ENCODE measurements at regions not wholly inside any gene's neighbourhood (a gene's known extent, or its start where the extent isn't known, plus 50 kb on each side); places are given as distances from the start of the nearest gene placed in this dataset.

DNA sequence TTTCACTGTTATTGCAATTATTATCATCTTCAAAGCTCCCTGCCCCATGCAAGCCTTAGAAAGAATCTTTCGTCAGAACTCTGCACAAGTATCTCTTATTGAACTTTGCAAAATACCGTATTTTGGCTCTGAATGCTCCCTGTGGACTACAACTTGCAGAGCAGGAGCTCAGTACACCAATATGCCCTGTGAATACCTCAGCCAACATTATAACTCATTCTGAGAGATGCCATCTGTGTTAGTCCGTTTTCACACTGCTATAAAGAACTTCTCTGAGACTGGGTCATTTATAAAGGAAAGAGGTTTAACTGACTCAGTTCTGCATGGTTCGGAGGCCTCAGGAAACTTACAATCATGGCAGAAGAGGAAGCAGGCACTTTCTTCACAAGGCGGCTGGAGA is 87.2 kb upstream of the XYLT1 start:
- no peak for DNase-seq (ENCODE audit: low read depth, low spot score)

DNA sequence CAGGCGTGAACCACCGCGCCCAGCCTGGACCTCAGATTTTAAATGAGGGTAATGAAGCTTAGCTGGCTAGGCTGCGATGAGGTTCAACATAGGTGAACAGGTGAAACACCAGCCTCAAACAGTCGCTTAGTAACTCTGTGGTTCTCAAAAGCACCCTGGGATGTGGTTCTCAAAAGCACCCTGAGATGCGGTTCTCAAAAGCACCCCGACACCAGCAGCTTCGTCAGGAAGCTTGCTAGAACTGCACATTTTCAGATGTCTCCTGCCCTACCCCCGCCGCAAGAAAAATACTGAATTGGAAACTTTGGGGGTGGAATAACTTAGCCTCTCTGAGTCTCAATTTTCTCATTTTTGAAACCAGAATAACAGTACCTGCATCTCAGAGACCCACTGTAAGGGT is 86.7 kb upstream of the XYLT1 start:
- no peak for DNase-seq (ENCODE audit: low read depth, low spot score)

DNA sequence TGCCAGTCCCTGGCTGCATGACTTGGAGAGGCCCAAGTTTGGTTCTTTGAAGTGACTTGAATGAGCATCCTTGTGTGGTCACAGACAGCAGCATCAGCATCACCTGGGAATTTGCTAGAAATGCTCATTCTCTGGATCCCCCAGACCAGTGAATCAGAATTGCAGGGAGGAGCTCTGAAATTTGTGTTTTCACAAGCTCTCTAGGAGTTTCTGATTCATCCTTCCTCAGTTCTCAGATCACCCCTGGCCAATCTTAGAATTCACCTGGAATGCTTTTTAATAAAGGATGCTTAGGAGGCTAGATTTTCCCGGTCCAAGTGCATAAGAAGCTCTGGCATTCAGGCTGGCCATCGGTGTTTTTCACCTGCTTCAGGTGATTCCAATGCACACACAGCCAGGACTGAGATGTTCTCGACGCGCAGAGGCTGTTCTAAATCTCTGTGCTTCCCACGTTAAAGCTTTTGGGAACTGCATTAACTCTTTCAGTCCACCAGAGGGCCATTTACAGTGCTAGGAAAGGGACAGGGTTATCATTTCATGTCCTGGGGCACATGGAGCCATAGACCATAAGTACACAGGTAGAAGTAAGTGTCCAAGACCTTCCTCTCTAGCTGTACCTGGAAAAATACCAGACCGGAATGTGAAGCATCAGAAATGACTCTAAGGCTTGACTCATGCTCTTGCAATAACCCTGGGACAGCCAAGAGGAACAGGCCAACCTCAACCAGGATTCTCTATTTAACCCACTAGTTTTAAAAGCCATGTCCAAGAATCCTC is 85.7 kb upstream of the XYLT1 start:
- peak; percentile 33 for DNase-seq (ENCODE audit: low read depth, low spot score)

DNA sequence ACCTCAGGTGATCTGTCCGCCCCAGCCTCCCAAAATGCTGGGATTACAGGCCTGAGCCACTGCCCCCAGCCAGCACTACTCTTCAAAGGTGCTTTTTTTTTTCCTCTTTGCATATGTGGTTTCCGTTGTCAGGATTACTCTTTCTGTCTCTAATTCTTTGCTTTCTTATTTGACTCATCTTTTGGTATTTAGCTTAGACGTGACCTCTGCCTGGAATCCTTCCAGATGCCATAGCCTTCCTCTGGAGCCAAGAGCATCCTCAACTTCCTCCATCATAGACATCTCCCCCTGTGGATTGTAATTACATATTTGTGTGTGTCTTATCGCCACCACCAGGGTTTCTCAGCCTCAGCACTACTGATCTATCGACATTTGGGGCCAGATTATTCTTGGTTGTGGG is 84.4 kb upstream of the XYLT1 start:
- DNase-seq (ENCODE audit: low read depth, low spot score) = peak; percentile 41

DNA sequence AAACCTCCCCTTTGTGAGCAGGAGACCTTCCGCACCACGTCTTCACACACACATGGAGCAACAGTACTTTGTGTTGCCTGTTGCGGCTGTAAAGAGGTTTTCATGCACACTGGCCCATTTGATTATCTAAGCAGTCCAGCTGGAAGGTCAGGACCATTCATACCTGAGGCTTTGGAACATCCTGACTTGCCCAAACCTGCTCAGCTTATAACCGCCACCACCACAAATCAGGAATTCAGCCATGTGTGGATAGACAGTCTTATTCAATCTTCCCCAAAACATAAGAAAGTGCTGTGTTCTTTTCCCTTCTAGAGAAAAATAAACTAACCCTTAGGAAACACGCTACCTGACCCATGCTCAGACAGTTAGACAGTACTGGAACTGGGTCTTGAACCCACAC is 81.6 kb upstream of the XYLT1 start:
- DNase-seq (ENCODE audit: low read depth, low spot score) = peak; percentile 4

DNA sequence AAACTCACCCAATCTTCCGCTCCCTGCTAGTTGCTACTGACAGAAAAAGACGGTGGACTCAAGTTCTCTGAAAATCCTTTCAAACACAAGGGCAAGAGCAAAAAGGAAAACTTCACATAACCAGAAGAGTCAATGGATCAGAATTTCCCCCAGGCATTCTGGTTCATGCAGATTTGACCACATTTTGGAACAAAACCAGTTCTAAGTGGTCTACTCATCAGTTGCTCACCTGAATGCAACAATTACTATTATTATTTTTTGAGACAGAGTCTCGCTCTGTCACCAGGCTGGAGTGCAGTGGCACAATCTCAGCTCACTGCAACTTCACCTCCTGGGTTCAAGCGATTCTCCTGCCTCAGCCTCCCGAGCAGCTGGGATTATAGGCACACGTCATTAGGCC is 80.9 kb upstream of the XYLT1 start:
- peak; percentile 23 for DNase-seq (ENCODE audit: low read depth, low spot score)

DNA sequence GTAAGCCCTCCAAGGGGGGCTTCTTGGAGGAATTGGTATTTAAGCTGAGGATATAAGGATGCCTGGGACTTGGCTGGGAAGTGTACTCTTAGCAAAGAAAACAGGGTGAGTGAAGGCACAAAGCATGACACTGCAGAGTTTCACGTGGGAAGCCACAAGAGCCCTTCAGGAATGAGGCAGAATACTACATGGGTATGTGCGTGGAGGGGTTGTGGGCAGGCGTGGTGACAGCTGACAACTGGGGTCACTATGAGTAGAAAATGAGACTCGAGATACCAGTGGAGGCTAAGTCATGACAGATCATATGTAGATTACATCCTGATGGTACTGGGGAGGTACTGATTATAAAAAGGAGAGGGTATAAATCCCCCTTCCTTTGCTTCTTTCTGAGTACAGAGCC is 78.1 kb upstream of the XYLT1 start:
- DNase-seq (ENCODE audit: low read depth, low spot score) = no peak

DNA sequence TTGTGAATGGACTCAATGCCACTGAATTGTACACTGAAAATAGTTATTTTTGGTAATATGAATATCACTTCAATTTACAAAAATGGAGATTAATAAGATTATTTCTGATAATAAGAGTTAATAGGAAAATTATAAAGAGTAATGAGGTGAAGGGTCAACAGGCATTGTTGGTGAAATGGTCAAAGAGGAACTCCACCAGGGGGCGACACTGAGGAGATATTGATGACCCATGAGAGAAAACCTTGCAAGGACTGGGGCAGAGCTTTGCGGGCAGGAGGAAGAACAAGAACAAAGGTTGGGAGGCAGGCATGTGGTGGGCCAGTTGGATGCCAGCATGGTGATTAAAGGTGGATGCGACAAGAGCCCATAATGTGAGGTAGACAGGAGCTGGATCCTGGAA is 74.0 kb upstream of the XYLT1 start:
- DNase-seq (ENCODE audit: low read depth, low spot score) = no peak

DNA sequence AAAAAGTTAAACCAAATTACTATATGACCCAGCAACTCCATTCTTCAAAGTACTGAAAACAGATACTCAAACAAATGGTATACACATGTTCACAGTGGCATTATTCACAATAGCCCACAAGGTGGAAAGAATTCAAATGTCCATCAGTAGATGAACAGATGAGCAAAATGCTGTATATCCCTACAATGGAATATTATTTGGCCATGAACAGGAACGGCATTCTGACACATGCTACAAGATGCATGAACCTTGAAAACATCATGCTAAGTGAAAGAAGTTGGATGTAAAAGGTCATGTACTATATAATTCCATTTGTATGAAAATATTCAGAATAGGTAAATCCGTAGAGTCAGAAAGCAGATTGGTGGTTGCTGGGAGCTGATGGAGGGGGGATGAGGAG is 73.5 kb upstream of the XYLT1 start:
- no peak for DNase-seq (ENCODE audit: low read depth, low spot score)

DNA sequence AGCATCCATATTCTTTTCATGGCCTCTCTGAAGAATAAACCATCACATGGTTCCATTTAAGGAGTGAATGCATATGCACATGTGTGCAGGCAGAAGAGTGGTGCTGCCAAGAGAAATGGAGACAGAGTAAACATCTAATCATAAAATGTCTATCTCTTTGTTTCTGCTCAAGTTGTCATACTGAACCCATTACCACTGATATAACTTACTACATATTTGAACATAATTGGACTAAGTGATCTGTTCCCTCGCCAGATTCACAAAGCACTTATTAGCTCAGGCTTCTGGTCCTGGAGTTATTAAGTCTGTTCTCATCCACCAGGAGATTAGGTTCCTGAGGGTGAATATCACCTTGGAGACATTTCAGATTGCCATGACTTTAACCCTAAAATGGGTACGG is 72.3 kb upstream of the XYLT1 start:
- no peak for DNase-seq (ENCODE audit: low read depth, low spot score)

DNA sequence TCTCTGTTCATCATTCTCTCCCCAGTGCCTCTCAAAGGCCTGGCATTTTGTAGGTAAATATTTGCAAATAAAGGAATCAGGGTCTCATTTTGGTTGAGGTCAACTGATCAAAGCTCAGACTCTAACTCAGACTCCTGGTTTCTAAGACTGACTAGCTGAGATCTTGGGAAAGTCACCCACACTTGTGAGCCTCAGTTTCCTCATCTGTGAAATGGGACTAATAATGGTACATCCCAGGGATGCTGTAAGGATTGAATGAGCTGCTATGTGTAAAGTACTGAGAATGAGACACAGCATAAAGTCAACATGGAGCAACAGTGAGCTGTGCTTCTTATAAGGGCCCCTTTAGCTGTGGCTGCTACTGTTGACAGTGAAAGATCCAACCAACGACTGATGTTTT is 70.6 kb upstream of the XYLT1 start:
- no peak for DNase-seq (ENCODE audit: low read depth, low spot score)

DNA sequence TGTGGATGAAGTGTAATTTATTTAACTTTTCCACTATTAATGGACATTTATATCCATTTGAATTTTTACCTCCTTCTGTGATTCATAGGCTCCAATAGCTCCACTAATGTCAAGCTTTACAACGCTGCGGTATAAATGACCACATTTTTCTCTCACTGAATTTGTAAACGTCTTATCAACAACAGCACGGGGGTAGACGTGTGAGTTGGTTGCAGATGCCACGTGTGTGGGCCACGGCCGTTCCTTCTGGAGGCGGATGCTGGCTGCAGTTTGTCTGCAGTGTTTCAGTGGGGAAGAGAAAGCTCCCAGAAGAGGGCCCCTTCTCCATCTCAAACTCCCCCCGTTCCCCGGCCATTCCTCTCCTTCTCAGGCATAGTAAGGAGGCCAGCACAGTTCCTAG is 68.2 kb upstream of the XYLT1 start:
- no peak for DNase-seq (ENCODE audit: low read depth, low spot score)

DNA sequence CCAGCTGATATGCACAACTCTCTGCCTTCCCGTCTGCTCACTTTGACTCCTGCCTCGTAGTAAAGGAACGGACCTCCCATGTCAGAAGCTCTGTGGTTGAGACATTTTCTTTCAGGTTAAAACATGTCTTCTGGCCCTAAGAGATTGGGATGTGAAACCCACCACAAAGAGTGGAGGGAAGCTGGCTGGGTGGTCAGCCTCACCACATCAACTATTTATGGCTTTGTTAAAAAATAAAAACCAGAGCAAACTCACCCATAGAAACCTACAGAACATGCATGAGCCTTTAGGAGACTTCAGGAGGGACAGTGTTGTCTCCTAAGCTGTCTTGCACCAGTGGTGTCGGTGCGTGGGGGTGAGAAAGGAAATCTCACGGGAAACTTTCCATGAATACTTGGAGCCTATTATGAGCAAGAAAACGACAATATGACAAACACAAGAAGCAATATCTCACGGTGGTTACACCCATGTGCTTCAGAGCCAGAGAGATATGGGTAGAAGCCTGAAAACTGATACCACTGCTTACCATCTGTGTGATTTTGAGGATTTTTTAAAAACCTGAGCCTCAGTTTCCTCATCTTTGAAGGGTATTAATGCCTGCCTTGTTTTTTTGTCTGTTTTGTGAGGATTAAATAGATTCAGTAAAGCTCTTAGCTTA is 61.7 kb upstream of the XYLT1 start:
- no peak for DNase-seq (ENCODE audit: low read depth, low spot score)

DNA sequence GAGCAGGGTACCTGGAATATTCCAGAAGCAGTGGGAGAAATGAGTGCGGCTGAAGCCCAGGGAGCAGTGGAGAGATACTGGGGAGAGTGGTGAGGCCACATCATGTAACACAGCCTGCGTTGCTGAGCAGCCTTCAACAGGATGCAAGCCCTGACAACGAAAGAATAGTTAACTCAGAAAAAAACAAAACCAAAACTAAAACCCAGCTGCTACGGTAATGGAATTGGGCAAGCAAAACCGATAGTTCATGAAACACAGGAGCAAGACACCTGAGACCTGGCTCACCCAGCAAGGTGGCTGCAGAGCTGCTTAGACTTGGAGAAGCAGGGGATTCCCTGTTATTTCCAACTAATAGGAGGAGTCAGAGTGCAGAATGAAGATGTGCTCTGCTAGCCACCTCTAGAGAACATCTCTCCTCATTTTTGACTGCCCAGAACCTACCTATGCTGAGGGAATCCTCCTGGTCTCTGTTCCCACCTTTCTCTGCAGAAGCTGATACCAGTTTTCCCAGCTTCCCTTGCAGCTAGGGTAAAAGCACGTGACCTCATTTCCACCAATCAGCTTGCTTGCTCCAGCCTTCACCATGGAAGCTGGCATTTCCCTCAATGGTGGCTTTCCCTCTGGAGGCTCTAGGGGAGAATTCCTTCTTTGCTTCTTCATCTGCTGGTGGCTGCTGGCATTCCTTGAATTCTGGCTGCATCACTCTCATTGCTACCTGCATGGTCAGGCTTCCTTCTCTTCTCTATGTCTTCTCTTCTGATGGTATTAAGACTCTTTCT is 59.4 kb upstream of the XYLT1 start:
- DNase-seq (ENCODE audit: low read depth, low spot score) = no peak

DNA sequence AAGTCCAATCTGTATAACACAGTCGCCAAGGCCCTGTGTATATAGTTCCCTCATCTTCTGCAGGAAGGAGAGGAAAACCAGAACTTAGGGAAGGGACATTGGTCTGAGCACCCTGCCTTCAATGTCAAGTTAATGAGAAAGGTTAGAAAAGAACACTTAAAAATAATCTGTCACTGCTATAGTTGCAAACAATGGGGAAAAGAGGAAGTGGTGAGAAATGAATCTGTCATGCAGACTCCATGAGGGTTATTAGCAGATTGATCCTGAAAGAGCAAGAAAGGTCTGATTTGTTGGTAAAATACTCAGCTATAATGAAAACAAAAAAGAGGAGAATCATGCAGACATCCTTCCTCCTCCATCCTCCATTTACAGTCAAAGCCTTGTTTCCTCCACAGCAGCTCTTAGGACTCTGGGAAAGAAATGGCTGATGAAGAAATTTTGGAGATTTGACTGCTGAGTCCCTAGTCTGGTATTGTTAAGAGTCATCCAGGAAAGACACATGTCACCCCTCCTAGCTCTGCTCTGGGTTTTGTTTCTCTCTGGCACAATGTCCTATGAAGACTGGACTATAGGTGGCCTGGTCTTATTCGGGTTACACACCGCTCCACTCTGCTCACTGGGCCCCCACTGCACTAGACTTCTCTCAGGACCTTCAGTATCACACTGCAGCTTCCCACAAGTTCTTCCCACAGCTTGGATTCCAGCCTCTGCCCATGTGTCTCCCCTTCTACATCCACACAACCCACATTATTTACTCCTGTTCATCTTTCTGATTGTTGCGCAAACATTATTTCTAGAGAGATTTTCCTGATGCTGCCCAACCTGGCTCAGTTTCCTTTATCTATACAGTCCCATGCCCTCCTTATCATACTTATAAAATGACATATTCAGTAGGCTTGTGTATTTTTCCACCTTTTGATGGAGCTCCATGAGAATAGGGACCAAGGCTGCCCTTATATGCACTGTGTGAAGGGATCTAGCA is 56.5 kb upstream of the XYLT1 start:
- no peak for DNase-seq (ENCODE audit: low read depth, low spot score)

DNA sequence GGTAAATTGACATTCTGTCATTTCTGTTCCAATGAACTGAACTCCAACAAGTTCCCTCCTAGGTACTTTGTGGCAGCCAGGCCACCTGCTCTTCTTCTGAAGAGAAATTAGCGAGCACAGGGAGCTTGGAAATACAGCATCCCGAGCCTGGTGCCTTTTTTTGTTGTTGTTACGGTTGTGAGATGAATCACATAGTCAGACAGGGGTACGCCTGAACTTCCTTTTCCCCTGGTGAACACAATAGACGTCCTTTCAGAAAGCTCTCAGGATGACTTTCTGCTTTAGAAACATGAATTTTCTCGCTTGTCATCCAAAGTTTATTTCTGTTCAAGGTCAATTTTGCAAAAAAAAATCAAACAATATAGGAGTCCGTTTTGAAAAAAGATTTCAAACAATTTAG is 53.9 kb upstream of the XYLT1 start:
- no peak for DNase-seq (ENCODE audit: low read depth, low spot score)

DNA sequence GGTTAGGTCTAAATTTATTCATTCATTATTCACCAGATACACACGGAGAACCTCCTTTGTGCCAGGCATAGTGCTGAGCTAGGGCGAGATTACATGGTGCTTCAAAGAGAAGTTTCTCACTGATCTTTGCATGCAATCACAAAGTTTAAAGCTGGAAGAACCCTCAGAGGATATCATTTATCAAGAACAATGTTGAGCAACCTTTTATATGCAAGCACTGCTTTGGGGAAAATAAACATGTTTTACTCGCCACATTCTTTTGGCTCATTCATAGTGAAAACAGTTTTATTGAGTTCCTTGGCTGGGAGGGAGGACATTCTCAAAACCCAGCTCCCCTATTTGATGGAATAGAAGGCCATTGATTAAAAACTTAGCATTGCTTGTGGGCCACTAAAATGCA is 49.8 kb upstream of the XYLT1 start:
- peak; percentile 22 for DNase-seq (ENCODE audit: low read depth, low spot score)

All from astrocyte of the hippocampus (primary cell).